ENCODE measurements at regions not wholly inside any gene's neighbourhood (a gene's known extent, or its start where the extent isn't known, plus 50 kb on each side); places are given as distances from the start of the nearest gene placed in this dataset.

DNA sequence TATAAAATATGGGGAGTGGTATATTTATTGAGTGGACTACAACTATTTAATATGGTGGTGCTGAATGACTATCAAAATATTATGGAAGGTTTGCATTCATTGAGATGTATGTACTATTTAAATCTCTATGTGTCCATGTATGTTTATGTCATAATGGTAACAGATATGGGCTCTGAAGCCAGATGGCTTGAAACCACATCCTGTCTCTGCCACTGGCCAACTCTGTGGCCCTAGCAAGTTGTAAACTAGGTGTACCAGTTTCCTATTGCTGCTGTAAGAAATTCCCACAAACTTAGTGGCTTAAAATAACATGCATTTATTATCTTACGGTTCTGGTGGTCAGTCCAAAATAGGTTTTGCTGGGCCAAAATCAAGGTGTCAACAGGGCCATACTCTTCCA, 198.1 kb upstream of the NFE2L3 start:
- H3K4me3 ChIP-seq (ENCODE audit: insufficient read depth, low read depth, low read length): no peak overlapping the region
- TF ChIP-seq, protein P1, sequence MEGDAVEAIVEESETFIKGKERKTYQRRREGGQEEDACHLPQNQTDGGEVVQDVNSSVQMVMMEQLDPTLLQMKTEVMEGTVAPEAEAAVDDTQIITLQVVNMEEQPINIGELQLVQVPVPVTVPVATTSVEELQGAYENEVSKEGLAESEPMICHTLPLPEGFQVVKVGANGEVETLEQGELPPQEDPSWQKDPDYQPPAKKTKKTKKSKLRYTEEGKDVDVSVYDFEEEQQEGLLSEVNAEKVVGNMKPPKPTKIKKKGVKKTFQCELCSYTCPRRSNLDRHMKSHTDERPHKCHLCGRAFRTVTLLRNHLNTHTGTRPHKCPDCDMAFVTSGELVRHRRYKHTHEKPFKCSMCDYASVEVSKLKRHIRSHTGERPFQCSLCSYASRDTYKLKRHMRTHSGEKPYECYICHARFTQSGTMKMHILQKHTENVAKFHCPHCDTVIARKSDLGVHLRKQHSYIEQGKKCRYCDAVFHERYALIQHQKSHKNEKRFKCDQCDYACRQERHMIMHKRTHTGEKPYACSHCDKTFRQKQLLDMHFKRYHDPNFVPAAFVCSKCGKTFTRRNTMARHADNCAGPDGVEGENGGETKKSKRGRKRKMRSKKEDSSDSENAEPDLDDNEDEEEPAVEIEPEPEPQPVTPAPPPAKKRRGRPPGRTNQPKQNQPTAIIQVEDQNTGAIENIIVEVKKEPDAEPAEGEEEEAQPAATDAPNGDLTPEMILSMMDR (IDR thresholded peaks at IDR 0.05; ENCODE audit: insufficient read depth, low read depth, low read length): no peak
- TF ChIP-seq EZH2 (IDR thresholded peaks at IDR 0.05; ENCODE audit: insufficient read depth, low read length): no peak
- Mint-ChIP-seq H3K4me3 (ENCODE audit: unreplicated experiment) (no peak overlapping the region), H3K4me1 (ENCODE audit: low read depth, unreplicated experiment) (peaks cover 8% of the 10 kb centered on the region), H3K36me3 (ENCODE audit: low read depth, unreplicated experiment) (peaks cover 1% of the 10 kb centered on the region), H3K27me3 (ENCODE audit: low read depth, unreplicated experiment) (peaks cover 1% of the 10 kb centered on the region), H3K9me3 (ENCODE audit: unreplicated experiment) (peaks cover 4% of the 10 kb centered on the region), H3K27ac (ENCODE audit: unreplicated experiment) (no peak overlapping the region)
- H3K27ac ChIP-seq (ENCODE audit: low read depth, low read length): no peak overlapping the region
- no peak overlapping the region for H3K4me2 ChIP-seq (ENCODE audit: low read length)
- H3K9me3 ChIP-seq (ENCODE audit: insufficient read depth, low read depth, low read length): no peaks in the 10 kb centered on the region
- H4K20me1 ChIP-seq (ENCODE audit: insufficient read depth, low read length): no peaks in the 10 kb centered on the region
- no peak overlapping the region for H3K9ac ChIP-seq (ENCODE audit: low read length)
- peaks cover 19% of the 10 kb centered on the region for H3K27me3 ChIP-seq (ENCODE audit: insufficient read depth, low read length)
- H3K79me2 ChIP-seq (ENCODE audit: insufficient read depth, low read length): no peaks in the 10 kb centered on the region
- no peaks in the 10 kb centered on the region for H3K36me3 ChIP-seq (ENCODE audit: insufficient read depth, low read length)
- no peaks in the 10 kb centered on the region for H3K4me1 ChIP-seq (ENCODE audit: insufficient read depth, low read length)
- FAIRE-seq (no peak), DNase-seq (ENCODE audit: low read depth) (no peak)
- H2AFZ ChIP-seq (ENCODE audit: low read depth, low read length): no peak overlapping the region

GRCh38 chr7:25954395-25954794, 197.6 kb upstream of the NFE2L3 start:
- FAIRE-seq (no peak), DNase-seq (ENCODE audit: low read depth) (no peak)
- Mint-ChIP-seq H3K4me1 (ENCODE audit: low read depth, unreplicated experiment) (peaks cover 3% of the 10 kb centered on the region), H3K36me3 (ENCODE audit: low read depth, unreplicated experiment) (no peaks in the 10 kb centered on the region), H3K9me3 (ENCODE audit: unreplicated experiment) (peaks cover 4% of the 10 kb centered on the region), H3K4me3 (ENCODE audit: unreplicated experiment) (no peak overlapping the region), H3K27me3 (ENCODE audit: low read depth, unreplicated experiment) (peaks cover 7% of the 10 kb centered on the region), H3K27ac (ENCODE audit: unreplicated experiment) (no peak overlapping the region)
- Histone ChIP-seq H3K4me1 (ENCODE audit: insufficient read depth, low read length) (no peaks in the 10 kb centered on the region), H2AFZ (ENCODE audit: low read depth, low read length) (no peak overlapping the region), H3K9me3 (ENCODE audit: insufficient read depth, low read depth, low read length) (no peaks in the 10 kb centered on the region), H3K27me3 (ENCODE audit: insufficient read depth, low read length) (peaks cover 18% of the 10 kb centered on the region), H3K9ac (ENCODE audit: low read length) (no peak overlapping the region), H3K4me2 (ENCODE audit: low read length) (no peak overlapping the region), H3K4me3 (ENCODE audit: insufficient read depth, low read depth, low read length) (no peak overlapping the region), H4K20me1 (ENCODE audit: insufficient read depth, low read length) (no peaks in the 10 kb centered on the region), H3K36me3 (ENCODE audit: insufficient read depth, low read length) (no peaks in the 10 kb centered on the region), H3K27ac (ENCODE audit: low read depth, low read length) (no peak overlapping the region), H3K79me2 (ENCODE audit: insufficient read depth, low read length) (no peaks in the 10 kb centered on the region)
- TF ChIP-seq, protein P1 (IDR thresholded peaks at IDR 0.05; ENCODE audit: insufficient read depth, low read depth, low read length): no peak
- TF ChIP-seq EZH2 (IDR thresholded peaks at IDR 0.05; ENCODE audit: insufficient read depth, low read length): no peak

DNA sequence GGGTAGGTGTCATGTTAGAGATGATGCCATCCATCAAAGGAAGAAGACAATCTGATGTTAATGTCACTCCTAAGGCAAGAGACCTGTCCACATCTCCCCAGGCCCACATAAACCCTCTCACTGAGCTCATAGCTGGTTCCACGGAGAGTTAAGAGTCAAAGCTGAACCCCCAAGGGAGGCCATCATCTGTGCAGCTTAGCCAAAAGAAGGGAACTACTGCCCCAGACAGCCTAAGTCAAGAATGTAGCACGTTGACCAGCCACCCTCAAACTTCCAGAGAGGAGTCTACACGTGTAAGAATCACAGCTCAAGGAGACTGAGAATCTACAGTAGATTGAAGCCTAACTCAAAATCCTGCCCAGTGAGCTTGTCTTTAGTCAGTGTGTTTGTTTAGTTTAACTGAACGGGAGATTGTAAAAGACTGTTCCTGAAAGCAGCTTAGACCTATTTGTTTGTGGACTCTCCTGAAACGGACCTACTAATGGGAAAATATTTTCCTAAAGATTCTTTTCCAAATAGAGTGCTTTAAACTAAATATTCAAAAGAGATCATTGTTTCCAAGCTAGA, 192.7 kb upstream of the NFE2L3 start:
- no peak overlapping the region for H3K27ac ChIP-seq (ENCODE audit: low read depth, low read length)
- no peak for DNase-seq (ENCODE audit: low read depth)
- H2AFZ ChIP-seq (ENCODE audit: low read depth, low read length): no peak overlapping the region
- H3K27me3 ChIP-seq (ENCODE audit: insufficient read depth, low read length): no peaks in the 10 kb centered on the region
- Mint-ChIP-seq H3K27me3 (ENCODE audit: low read depth, unreplicated experiment) (peaks cover 15% of the 10 kb centered on the region), H3K27ac (ENCODE audit: unreplicated experiment) (no peak overlapping the region), H3K36me3 (ENCODE audit: low read depth, unreplicated experiment) (no peaks in the 10 kb centered on the region), H3K4me1 (ENCODE audit: low read depth, unreplicated experiment) (no peaks in the 10 kb centered on the region), H3K4me3 (ENCODE audit: unreplicated experiment) (no peak overlapping the region), H3K9me3 (ENCODE audit: unreplicated experiment) (peaks cover 3% of the 10 kb centered on the region)
- H4K20me1 ChIP-seq (ENCODE audit: insufficient read depth, low read length): no peaks in the 10 kb centered on the region
- no peaks in the 10 kb centered on the region for H3K36me3 ChIP-seq (ENCODE audit: insufficient read depth, low read length)
- no peak for FAIRE-seq
- H3K9me3 ChIP-seq (ENCODE audit: insufficient read depth, low read depth, low read length): no peaks in the 10 kb centered on the region
- no peak overlapping the region for H3K4me3 ChIP-seq (ENCODE audit: insufficient read depth, low read depth, low read length)
- no peak overlapping the region for H3K4me2 ChIP-seq (ENCODE audit: low read length)
- H3K4me1 ChIP-seq (ENCODE audit: insufficient read depth, low read length): no peaks in the 10 kb centered on the region
- H3K9ac ChIP-seq (ENCODE audit: low read length): no peak overlapping the region
- no peak for TF ChIP-seq EZH2 (IDR thresholded peaks at IDR 0.05; ENCODE audit: insufficient read depth, low read length)
- TF ChIP-seq, protein P1 (IDR thresholded peaks at IDR 0.05; ENCODE audit: insufficient read depth, low read depth, low read length): no peak
- H3K79me2 ChIP-seq (ENCODE audit: insufficient read depth, low read length): no peaks in the 10 kb centered on the region

Data from astrocyte (in vitro differentiated cells and primary cell).